ENCODE measurements at regions not wholly inside any gene's neighbourhood (a gene's known extent, or its start where the extent isn't known, plus 50 kb on each side); places are given as distances from the start of the nearest gene placed in this dataset.
A peak's percentile ranks its signal among the peaks of the same experiment; 100 is the strongest.

GRCh38 chr5:124678468-124678867, 68.0 kb downstream of the ZNF608 start:
- no peak overlapping the region for H3K27ac ChIP-seq (ENCODE audit: insufficient read length, low read depth, low read length)
- no peak overlapping the region for H4K5ac ChIP-seq (ENCODE audit: insufficient read length, low read depth, low read length)
- H3K14ac ChIP-seq (ENCODE audit: insufficient read depth, low read length): no peak overlapping the region
- H3K4me2 ChIP-seq (ENCODE audit: insufficient read depth, insufficient read length, low read length): no peak overlapping the region
- no peak overlapping the region for H3T11ph ChIP-seq (ENCODE audit: low read length)
- no peak overlapping the region for H3K56ac ChIP-seq (ENCODE audit: insufficient read length, low read depth, low read length)
- Mint-ChIP-seq H3K9me3 (no peaks in the 10 kb centered on the region), H3K36me3 (ENCODE audit: insufficient read depth in 1 of 3, low read depth in 3 of 3) (peaks cover 0 to 18% (median 13%) of the 10 kb centered on the region in 3 experiments), H3K27me3 (ENCODE audit: low read depth) (no peaks in the 10 kb centered on the region), H3K4me3 (no peak overlapping the region), H3K27ac (peak overlapping the region; percentile 27 to 82 (median 53); a peak in 4 of 7 replicates), H3K4me1 (peaks cover 55 to 67% of the 10 kb centered on the region in 2 experiments)
- TF ChIP-seq, protein P1, sequence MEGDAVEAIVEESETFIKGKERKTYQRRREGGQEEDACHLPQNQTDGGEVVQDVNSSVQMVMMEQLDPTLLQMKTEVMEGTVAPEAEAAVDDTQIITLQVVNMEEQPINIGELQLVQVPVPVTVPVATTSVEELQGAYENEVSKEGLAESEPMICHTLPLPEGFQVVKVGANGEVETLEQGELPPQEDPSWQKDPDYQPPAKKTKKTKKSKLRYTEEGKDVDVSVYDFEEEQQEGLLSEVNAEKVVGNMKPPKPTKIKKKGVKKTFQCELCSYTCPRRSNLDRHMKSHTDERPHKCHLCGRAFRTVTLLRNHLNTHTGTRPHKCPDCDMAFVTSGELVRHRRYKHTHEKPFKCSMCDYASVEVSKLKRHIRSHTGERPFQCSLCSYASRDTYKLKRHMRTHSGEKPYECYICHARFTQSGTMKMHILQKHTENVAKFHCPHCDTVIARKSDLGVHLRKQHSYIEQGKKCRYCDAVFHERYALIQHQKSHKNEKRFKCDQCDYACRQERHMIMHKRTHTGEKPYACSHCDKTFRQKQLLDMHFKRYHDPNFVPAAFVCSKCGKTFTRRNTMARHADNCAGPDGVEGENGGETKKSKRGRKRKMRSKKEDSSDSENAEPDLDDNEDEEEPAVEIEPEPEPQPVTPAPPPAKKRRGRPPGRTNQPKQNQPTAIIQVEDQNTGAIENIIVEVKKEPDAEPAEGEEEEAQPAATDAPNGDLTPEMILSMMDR (conservative IDR thresholded peaks at IDR 0.05): no peak
- H4K20me1 ChIP-seq (ENCODE audit: control insufficient read depth, insufficient read depth, insufficient read length): no peaks in the 10 kb centered on the region
- no peak overlapping the region for H3K18ac ChIP-seq (ENCODE audit: insufficient read length, low read depth, low read length)
- no peak overlapping the region for H2AFZ ChIP-seq (ENCODE audit: low read length)
- H2BK15ac ChIP-seq (ENCODE audit: low read depth, low read length): no peak overlapping the region
- no peak overlapping the region for H4K8ac ChIP-seq (replicated peaks; ENCODE audit: insufficient read length, low read depth, low read length)
- peaks cover 18% of the 10 kb centered on the region for H3K4me1 ChIP-seq (ENCODE audit: insufficient read depth, low read length)
- H3K23me2 ChIP-seq (ENCODE audit: insufficient read length, low read depth, low read length, poor library complexity, severe bottlenecking): no peaks in the 10 kb centered on the region
- H2BK12ac ChIP-seq (ENCODE audit: insufficient read length, low read depth, low read length): no peak overlapping the region
- no peak overlapping the region for H4K91ac ChIP-seq (ENCODE audit: insufficient read length, low read depth, low read length)
- no peak overlapping the region for H2BK5ac ChIP-seq (ENCODE audit: insufficient read length, low read length)
- no peaks in the 10 kb centered on the region for H3K9me3 ChIP-seq (ENCODE audit: control insufficient read depth, low read depth, low read length)
- no peak for DNase-seq
- WGBS (ENCODE audit: extremely low coverage, insufficient read length, low lambda C conversion rate): no CpG with 5 or more reads among the region's 4 CpGs
- no peak overlapping the region for H3K4ac ChIP-seq (ENCODE audit: low read depth, low read length)
- H3K23ac ChIP-seq (ENCODE audit: insufficient read length, low read depth, low read length): no peak overlapping the region
- H3K9ac ChIP-seq (ENCODE audit: extremely low read depth, insufficient read length, low read length): no peak overlapping the region
- no peaks in the 10 kb centered on the region for H3K27me3 ChIP-seq (ENCODE audit: insufficient read depth, low read length)
- no peak overlapping the region for H2BK20ac ChIP-seq (ENCODE audit: low read depth, low read length, poor library complexity, severe bottlenecking)
- no peak overlapping the region for H2BK120ac ChIP-seq (ENCODE audit: low read depth, low read length, poor library complexity, severe bottlenecking)
- no peak overlapping the region for H2AK5ac ChIP-seq (ENCODE audit: insufficient read length, low read length)
- peaks cover 7% of the 10 kb centered on the region for H3K79me1 ChIP-seq (ENCODE audit: insufficient read depth, low read depth, low read length, poor library complexity, severe bottlenecking)
- H3K79me2 ChIP-seq (ENCODE audit: insufficient read depth, low read length): peaks cover 15% of the 10 kb centered on the region; the same call in 1 of the 2 replicates
